Activated CD8-positive, alpha-beta T cell treated with anti-CD3 and anti-CD28 coated beads for 36 hours (primary cell): ENCODE measurements at regions not wholly inside any gene's neighbourhood (a gene's known extent, or its start where the extent isn't known, plus 50 kb on each side); places are given as distances from the start of the nearest gene placed in this dataset.

Experiments used
- ATAC-seq: fragments of 200-7000 bp; cut with Tn5 transposase; one replicate; pipeline ENCODE4 v1.10.0; 2021; ENCODE audit warnings: mild to moderate bottlenecking, moderate library complexity
- CTCF ChIA-PET: fragments of 350-600 bp; sonication (Branson Sonifier 250); formaldehyde crosslinking; loops from one replicate; lab custom pipeline; 2021; ENCODE audit warnings: antibody characterized with exemption; lab: Charles Lee
- POLR2A ChIA-PET: fragments of 350-600 bp; sonication (Branson Sonifier 250); formaldehyde crosslinking; loops from one replicate; lab custom pipeline; 2021; ENCODE audit warnings: antibody characterized with exemption; lab: Charles Lee
- DNase-seq: peaks from one replicate; pipeline ENCODE4 v3.0.0-alpha.2; 2020
- H3K27ac Mint-ChIP-seq: one replicate; pipeline ENCODE4 v1.8.0; 2021; ENCODE audit warnings: mild to moderate bottlenecking, mixed read lengths
- H3K27me3 Mint-ChIP-seq: one replicate; pipeline ENCODE4 v1.8.0; 2021; ENCODE audit warnings: mixed read lengths
- H3K36me3 Mint-ChIP-seq: one replicate; pipeline ENCODE4 v1.8.0; 2021; ENCODE audit warnings: low read depth, mixed read lengths
- H3K4me1 Mint-ChIP-seq: one replicate; pipeline ENCODE4 v1.8.0; 2021; ENCODE audit warnings: low read depth, mixed read lengths
- H3K4me3 Mint-ChIP-seq: one replicate; pipeline ENCODE4 v1.8.0; 2021; ENCODE audit warnings: mild to moderate bottlenecking, moderate library complexity, mixed read lengths
- H3K9me3 Mint-ChIP-seq: one replicate; pipeline ENCODE4 v1.8.0; 2021; ENCODE audit warnings: mixed read lengths
- CTCF ChIP-seq: fragments of 200-600 bp; IDR thresholded peaks from one replicate; pipeline ENCODE4 v1.8.0; 2022; ENCODE audit warnings: antibody characterized with exemption, mild to moderate bottlenecking
- intact Hi-C: fragments of 100-400 bp; cut with micrococcal nuclease; formaldehyde crosslinking; loops from one replicate; pipeline ENCODE4 v1.10.0; 2022

- Mint-ChIP-seq H3K36me3 (no peaks in the 10 kb centered on the region), H3K27me3 (no peaks in the 10 kb centered on the region), H3K9me3 (no peaks in the 10 kb centered on the region), H3K27ac (no peak overlapping the region), H3K4me3 (no peak overlapping the region), H3K4me1 (no peaks in the 10 kb centered on the region)
- intact Hi-C loops: no loop called here
- TF ChIP-seq CTCF: no peak
- CTCF ChIA-PET: no interaction called here
- DNase-seq (no peak), ATAC-seq (no peak)
- POLR2A ChIA-PET: no interaction called here
These were observed 61.3 kb upstream of the PLD5 start for GRCh38 chr1:242585616-242586359.

GRCh38 chr1:242582669-242583068 lies 58.2 kb upstream of the PLD5 start:
- Mint-ChIP-seq H3K4me1 (no peaks in the 10 kb centered on the region), H3K27me3 (no peaks in the 10 kb centered on the region), H3K4me3 (no peak overlapping the region), H3K36me3 (no peaks in the 10 kb centered on the region), H3K9me3 (peaks cover 3% of the 10 kb centered on the region), H3K27ac (no peak overlapping the region)
- no peak for DNase-seq
- intact Hi-C loops: no loop called here
- ChIA-PET POLR2A (no interaction called here), CTCF (no interaction called here)
- ATAC-seq: no peak
- no peak for TF ChIP-seq CTCF

- intact Hi-C loops: no loop called here
These were observed 55.2 kb upstream of the PLD5 start for GRCh38 chr1:242579528-242580235.

More at GRCh38 chr1:242579528-242580235, 55.2 kb upstream of the PLD5 start:
- peaks cover 2% of the 10 kb centered on the region for H3K27me3 Mint-ChIP-seq
- DNase-seq (no peak), ATAC-seq (no peak)
- peaks cover 3% of the 10 kb centered on the region for H3K9me3 Mint-ChIP-seq
- H3K36me3 Mint-ChIP-seq: no peaks in the 10 kb centered on the region
- no peak for TF ChIP-seq CTCF
- H3K4me3 Mint-ChIP-seq: no peak overlapping the region
- CTCF ChIA-PET: no interaction called here
- H3K4me1 Mint-ChIP-seq: no peaks in the 10 kb centered on the region
- POLR2A ChIA-PET: no interaction called here
- H3K27ac Mint-ChIP-seq: no peak overlapping the region
